ENCODE measurements at regions not wholly inside any gene's neighbourhood (a gene's known extent, or its start where the extent isn't known, plus 50 kb on each side); places are given as distances from the start of the nearest gene placed in this dataset.

DNA sequence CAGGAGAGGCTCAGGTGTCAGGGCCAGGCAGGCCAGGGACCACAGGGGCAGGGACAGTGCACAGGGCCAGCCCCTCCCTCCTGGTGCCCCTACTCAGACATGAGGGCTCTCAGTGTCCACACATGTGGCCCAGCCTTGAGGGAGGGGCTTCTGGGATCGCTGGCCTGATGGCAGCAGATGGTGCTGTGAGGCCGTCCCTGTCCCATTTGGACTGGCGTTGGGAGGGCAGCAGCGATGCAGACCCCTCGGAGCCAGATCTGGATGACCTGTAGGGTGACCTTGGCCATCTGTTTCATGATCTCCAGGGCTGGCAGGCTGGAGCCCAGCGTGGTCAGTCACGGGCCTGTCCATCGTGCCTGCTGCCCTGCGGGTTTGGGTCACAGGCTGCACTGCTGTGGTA, 377.6 kb downstream of the TMEM121 start:
- no peaks in the 10 kb centered on the region for H3K36me3 ChIP-seq
- peaks cover 76% of the 10 kb centered on the region for H3K27me3 ChIP-seq (ENCODE audit: insufficient read depth, low read depth, severe bottlenecking)
- H3K4me3 ChIP-seq (ENCODE audit: low read depth, low read length), result no peak overlapping the region
- H3K27ac ChIP-seq, result no peak overlapping the region
- TF ChIP-seq, protein P1, sequence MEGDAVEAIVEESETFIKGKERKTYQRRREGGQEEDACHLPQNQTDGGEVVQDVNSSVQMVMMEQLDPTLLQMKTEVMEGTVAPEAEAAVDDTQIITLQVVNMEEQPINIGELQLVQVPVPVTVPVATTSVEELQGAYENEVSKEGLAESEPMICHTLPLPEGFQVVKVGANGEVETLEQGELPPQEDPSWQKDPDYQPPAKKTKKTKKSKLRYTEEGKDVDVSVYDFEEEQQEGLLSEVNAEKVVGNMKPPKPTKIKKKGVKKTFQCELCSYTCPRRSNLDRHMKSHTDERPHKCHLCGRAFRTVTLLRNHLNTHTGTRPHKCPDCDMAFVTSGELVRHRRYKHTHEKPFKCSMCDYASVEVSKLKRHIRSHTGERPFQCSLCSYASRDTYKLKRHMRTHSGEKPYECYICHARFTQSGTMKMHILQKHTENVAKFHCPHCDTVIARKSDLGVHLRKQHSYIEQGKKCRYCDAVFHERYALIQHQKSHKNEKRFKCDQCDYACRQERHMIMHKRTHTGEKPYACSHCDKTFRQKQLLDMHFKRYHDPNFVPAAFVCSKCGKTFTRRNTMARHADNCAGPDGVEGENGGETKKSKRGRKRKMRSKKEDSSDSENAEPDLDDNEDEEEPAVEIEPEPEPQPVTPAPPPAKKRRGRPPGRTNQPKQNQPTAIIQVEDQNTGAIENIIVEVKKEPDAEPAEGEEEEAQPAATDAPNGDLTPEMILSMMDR (IDR thresholded peaks at IDR 0.05; ENCODE audit: low read depth, low read length), result no peak
- no peak for DNase-seq
- no peaks in the 10 kb centered on the region for H3K9me3 ChIP-seq (ENCODE audit: severe bottlenecking)

DNA sequence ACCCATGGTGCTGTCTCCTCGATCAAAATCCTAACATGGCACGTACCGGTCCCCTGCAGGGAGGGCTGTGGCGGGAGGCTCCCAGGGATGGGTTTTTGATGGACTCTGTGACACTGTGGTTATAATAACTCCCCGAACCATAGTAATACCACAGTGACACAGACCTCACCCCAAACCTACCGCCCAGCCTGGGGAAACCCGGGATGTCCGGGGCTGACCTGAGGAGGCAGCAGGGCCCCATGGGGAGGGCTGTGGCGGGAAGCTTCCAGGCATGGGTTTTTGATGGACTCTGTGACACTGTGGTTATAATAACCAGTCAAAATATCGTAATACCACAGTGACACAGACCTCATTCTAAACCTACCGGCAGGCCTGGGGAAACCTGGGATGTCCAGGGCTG, 378.0 kb downstream of the TMEM121 start:
- Histone ChIP-seq H3K27ac (no peak overlapping the region), H3K36me3 (no peaks in the 10 kb centered on the region), H3K4me3 (ENCODE audit: low read depth, low read length) (no peak overlapping the region), H3K9me3 (ENCODE audit: severe bottlenecking) (no peaks in the 10 kb centered on the region), H3K27me3 (ENCODE audit: insufficient read depth, low read depth, severe bottlenecking) (peaks cover 76% of the 10 kb centered on the region)
- TF ChIP-seq, protein P1 (IDR thresholded peaks at IDR 0.05; ENCODE audit: low read depth, low read length), result no peak
- no peak for DNase-seq

DNA sequence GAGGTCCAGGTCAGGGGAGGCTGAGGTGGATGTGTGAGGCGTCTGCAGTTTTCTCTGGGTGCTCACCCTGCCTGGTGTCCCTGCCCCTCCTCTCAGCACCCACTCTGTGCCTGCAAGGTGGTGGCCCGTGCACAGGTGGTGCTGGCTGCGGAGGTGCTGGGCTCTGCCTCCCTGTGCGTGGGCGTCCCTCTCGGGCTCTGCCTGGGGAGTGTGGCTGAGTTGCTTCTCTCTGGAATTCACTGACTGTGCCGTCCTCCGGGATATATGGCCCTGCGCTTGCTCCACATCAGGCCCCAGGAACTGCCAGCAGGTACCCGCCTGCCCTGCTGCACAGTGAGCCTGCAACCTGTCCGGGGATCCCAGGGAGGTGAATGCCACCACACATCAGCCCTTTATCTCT, 379.1 kb downstream of the TMEM121 start:
- DNase-seq, result no peak
- H3K36me3 ChIP-seq, result no peaks in the 10 kb centered on the region
- TF ChIP-seq, protein P1 (IDR thresholded peaks at IDR 0.05; ENCODE audit: low read depth, low read length), result no peak
- H3K9me3 ChIP-seq (ENCODE audit: severe bottlenecking), result no peaks in the 10 kb centered on the region
- no peak overlapping the region for H3K27ac ChIP-seq
- H3K4me3 ChIP-seq (ENCODE audit: low read depth, low read length), result no peak overlapping the region
- peaks cover 76% of the 10 kb centered on the region for H3K27me3 ChIP-seq (ENCODE audit: insufficient read depth, low read depth, severe bottlenecking)

DNA sequence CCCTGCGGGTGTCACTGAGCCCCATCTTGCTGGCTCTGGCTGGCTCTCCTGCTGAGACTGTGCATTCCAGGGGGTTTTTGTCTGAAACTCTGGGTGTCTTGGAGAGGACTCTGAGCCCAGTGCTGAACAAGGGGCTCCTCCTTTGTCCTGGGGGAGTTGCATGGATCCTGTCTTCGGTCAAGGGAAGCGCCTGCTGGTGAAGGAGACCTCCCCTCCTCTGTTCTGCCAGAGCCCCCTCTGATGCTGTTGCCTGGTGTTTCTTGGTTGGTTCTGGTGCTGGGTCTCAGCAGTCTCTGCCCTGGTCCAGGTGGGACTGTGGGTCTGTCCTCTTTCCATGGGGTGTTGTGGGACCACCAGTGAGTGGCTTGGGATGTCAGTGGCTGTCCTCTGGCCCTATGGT, 380.9 kb downstream of the TMEM121 start:
- H3K9me3 ChIP-seq (ENCODE audit: severe bottlenecking), result no peaks in the 10 kb centered on the region
- H3K4me3 ChIP-seq (ENCODE audit: low read depth, low read length), result no peak overlapping the region
- TF ChIP-seq, protein P1 (IDR thresholded peaks at IDR 0.05; ENCODE audit: low read depth, low read length), result no peak
- DNase-seq, result no peak
- peaks cover 58% of the 10 kb centered on the region for H3K27me3 ChIP-seq (ENCODE audit: insufficient read depth, low read depth, severe bottlenecking)
- H3K27ac ChIP-seq, result no peak overlapping the region
- H3K36me3 ChIP-seq, result no peaks in the 10 kb centered on the region

DNA sequence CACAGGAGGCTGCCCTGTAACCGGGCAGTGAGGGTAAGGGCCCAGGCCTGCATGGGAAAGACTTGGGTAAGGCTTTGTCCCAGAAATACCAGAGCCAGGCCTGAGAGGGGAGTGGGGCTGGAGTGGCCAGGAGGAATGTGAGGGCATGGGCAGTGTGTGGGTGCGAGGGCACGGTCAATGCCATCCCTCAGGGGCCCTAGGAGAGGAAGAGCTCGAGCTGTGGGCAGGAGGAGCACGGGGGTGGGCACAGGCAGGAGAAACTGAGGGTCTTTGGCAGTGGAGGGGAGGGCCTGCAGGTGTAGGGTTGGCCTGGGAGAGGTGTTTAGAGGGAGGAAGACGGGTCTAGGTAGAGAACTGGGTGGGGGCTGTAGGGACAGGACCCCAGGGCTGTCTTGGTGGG, 381.6 kb downstream of the TMEM121 start:
- H3K27ac ChIP-seq, result no peak overlapping the region
- no peaks in the 10 kb centered on the region for H3K9me3 ChIP-seq (ENCODE audit: severe bottlenecking)
- TF ChIP-seq, protein P1 (IDR thresholded peaks at IDR 0.05; ENCODE audit: low read depth, low read length), result no peak
- no peaks in the 10 kb centered on the region for H3K36me3 ChIP-seq
- peaks cover 63% of the 10 kb centered on the region for H3K27me3 ChIP-seq (ENCODE audit: insufficient read depth, low read depth, severe bottlenecking)
- H3K4me3 ChIP-seq (ENCODE audit: low read depth, low read length), result no peak overlapping the region
- DNase-seq, result no peak

DNA sequence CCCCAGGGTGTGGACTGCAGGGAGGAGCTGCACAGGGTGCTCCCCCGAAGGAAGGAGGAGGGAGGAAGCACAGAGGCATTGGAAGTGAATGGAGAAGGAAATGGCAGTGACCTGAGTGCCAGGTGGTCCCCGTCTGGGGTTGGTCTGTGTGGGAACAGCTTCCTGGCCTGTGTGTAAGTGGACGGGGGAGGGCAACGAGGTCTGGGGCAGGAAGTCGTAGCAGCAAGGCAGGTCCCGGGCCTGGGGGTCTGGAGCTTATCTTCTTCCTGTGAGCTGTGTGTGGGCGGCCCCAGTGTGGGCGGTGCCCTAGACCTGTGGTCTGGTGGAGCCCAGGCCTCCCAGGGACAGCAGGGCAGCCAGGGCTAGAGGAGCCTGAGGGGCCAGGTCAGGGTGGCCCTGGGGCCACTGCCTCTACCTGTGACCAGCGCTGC, 382.1 kb downstream of the TMEM121 start:
- Histone ChIP-seq H3K27ac (no peak overlapping the region), H3K36me3 (no peaks in the 10 kb centered on the region), H3K27me3 (ENCODE audit: insufficient read depth, low read depth, severe bottlenecking) (peaks cover 61% of the 10 kb centered on the region), H3K9me3 (ENCODE audit: severe bottlenecking) (no peaks in the 10 kb centered on the region), H3K4me3 (ENCODE audit: low read depth, low read length) (no peak overlapping the region)
- TF ChIP-seq, protein P1 (IDR thresholded peaks at IDR 0.05; ENCODE audit: low read depth, low read length), result no peak
- DNase-seq, result no peak
